PC-3 (cell line): ENCODE measurements at regions not wholly inside any gene's neighbourhood (a gene's known extent, or its start where the extent isn't known, plus 50 kb on each side); places are given as distances from the start of the nearest gene placed in this dataset.

Experiments used
- EZH2 ChIP-seq: fragments of 300-600 bp; sonication (generic); IDR thresholded peaks from one replicate; pipeline ENCODE4 v1.6.1; 2017; ENCODE audit warnings: antibody characterized with exemption, mild to moderate bottlenecking, low read length; ENCODE audit not compliant: unreplicated experiment
- EZH2phosphoT487 ChIP-seq: fragments of 300-600 bp; sonication (generic); IDR thresholded peaks from 2 replicates; pipeline ENCODE4 v1.6.1; 2018; ENCODE audit warnings: mild to moderate bottlenecking, antibody characterized with exemption, low read length, borderline replicate concordance
- TF ChIP-seq, protein P1 (sequence below): fragments of 300-600 bp; sonication (generic); conservative IDR thresholded peaks from 2 replicates; pipeline ENCODE4 v1.5.1; 2017; ENCODE audit warnings: antibody characterized with exemption, low read depth, mild to moderate bottlenecking, low read length

DNA sequence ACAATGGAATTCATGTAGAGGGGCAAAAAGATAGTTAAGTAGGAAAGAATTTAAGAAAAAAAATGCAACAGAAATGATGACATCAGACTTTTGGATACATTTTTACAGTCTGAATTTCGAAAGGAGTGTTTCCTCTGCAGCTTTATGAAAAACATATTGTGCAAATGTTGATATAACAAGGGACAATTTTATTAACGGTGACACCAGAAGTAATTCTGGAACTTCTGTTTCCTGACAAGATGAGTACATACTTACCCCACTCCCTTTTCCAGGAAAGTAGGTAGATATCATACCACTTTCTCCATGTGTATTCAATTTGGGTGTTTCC is 369.6 kb downstream of the FBXO15 start:
- TF ChIP-seq, protein P1, sequence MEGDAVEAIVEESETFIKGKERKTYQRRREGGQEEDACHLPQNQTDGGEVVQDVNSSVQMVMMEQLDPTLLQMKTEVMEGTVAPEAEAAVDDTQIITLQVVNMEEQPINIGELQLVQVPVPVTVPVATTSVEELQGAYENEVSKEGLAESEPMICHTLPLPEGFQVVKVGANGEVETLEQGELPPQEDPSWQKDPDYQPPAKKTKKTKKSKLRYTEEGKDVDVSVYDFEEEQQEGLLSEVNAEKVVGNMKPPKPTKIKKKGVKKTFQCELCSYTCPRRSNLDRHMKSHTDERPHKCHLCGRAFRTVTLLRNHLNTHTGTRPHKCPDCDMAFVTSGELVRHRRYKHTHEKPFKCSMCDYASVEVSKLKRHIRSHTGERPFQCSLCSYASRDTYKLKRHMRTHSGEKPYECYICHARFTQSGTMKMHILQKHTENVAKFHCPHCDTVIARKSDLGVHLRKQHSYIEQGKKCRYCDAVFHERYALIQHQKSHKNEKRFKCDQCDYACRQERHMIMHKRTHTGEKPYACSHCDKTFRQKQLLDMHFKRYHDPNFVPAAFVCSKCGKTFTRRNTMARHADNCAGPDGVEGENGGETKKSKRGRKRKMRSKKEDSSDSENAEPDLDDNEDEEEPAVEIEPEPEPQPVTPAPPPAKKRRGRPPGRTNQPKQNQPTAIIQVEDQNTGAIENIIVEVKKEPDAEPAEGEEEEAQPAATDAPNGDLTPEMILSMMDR, result no peak
- no peak for TF ChIP-seq EZH2
- no peak for TF ChIP-seq EZH2phosphoT487
